IMR-90 (cell line): ENCODE measurements at regions not wholly inside any gene's neighbourhood (a gene's known extent, or its start where the extent isn't known, plus 50 kb on each side); places are given as distances from the start of the nearest gene placed in this dataset.

ENCODE experiments used
- ATAC-seq: fragments of 200-7000 bp; cut with Tn5 transposase; 2 replicates; pipeline ENCODE4 v1.9.1; 2020; ENCODE audit warnings: low read depth, mild to moderate bottlenecking, moderate library complexity
- BruUV-seq: library from RNA; stranded (reverse); fragments of 400-500 nt; replicated peaks from 2 replicates; lab custom pipeline; 2021; lab: Mats Ljungman, UMichigan
- CTCF ChIA-PET: fragments of 300-600 bp; formaldehyde crosslinking; extraction: SDS; loops from one replicate; lab custom pipeline; 2021; ENCODE audit warnings: antibody characterized with exemption; lab: Yijun Ruan, JAX
- POLR2A ChIA-PET: fragments of 300-600 bp; sonication (Branson Sonifier 250); formaldehyde crosslinking; loops from one replicate; lab custom pipeline; 2022; ENCODE audit warnings: antibody characterized with exemption; ENCODE audit not compliant: unreplicated experiment; lab: Charles Lee
- DNase-seq: peaks from one replicate; pipeline ENCODE4 v3.0.0; 2013
- H2AFZ ChIP-seq: replicated peaks from 2 replicates; pipeline ENCODE3; 2013; ENCODE audit warnings: low read length, mild to moderate bottlenecking; ENCODE audit not compliant: poor library complexity
- H2AK5ac ChIP-seq: 2 replicates; pipeline ENCODE4 v1.6.1; 2013; ENCODE audit warnings: low read depth, low read length, inconsistent platforms
- H2AK9ac ChIP-seq: replicated peaks from 2 replicates; pipeline ENCODE3; 2013; ENCODE audit warnings: mild to moderate bottlenecking, low read depth, low read length, moderate library complexity; ENCODE audit not compliant: poor library complexity
- H2BK120ac ChIP-seq: 2 replicates; pipeline ENCODE4 v1.6.1; 2013; ENCODE audit warnings: low read depth, low read length, inconsistent platforms
- H2BK15ac ChIP-seq: 3 replicates; pipeline ENCODE4 v1.6.1; 2013; ENCODE audit warnings: low read depth, low read length, inconsistent platforms
- H2BK20ac ChIP-seq: 2 replicates; pipeline ENCODE4 v1.6.1; 2013; ENCODE audit warnings: low read depth, mild to moderate bottlenecking, inconsistent platforms, low read length, moderate library complexity
- H2BK5ac ChIP-seq: 2 replicates; pipeline ENCODE4 v1.6.1; 2013; ENCODE audit warnings: mild to moderate bottlenecking, low read depth, low read length, inconsistent platforms; ENCODE audit not compliant: poor library complexity, severe bottlenecking
- H3K14ac ChIP-seq: replicated peaks from 2 replicates; pipeline ENCODE4 v1.6.1; 2013; ENCODE audit warnings: low read depth, low read length, inconsistent platforms
- H3K18ac ChIP-seq: 2 replicates; pipeline ENCODE4 v1.6.1; 2013; ENCODE audit warnings: low read depth, low read length, control low read depth
- H3K23ac ChIP-seq: 2 replicates; pipeline ENCODE4 v1.6.1; 2013; ENCODE audit warnings: low read depth, low read length, inconsistent platforms
- H3K27ac ChIP-seq: 2 replicates; pipeline ENCODE4 v1.5.1; 2013; ENCODE audit warnings: mild to moderate bottlenecking, control low read depth, low read length; ENCODE audit not compliant: insufficient read depth
- H3K27me3 ChIP-seq: 2 replicates; pipeline ENCODE4 v1.6.1; 2013; ENCODE audit warnings: low read length; ENCODE audit not compliant: control insufficient read depth, insufficient read depth
- H3K36me3 ChIP-seq: 2 replicates; pipeline ENCODE4 v1.6.1; 2013; ENCODE audit warnings: low read length, mixed read lengths; ENCODE audit not compliant: control insufficient read depth, insufficient read depth
- H3K4ac ChIP-seq: 2 replicates; pipeline ENCODE4 v1.6.1; 2013; ENCODE audit warnings: low read depth, low read length, inconsistent platforms
- H3K4me1 ChIP-seq: 2 replicates; pipeline ENCODE4 v1.6.1; 2013; ENCODE audit warnings: low read length, mixed read lengths; ENCODE audit not compliant: control insufficient read depth, insufficient read depth
- H3K4me2 ChIP-seq: 2 replicates; pipeline ENCODE4 v1.6.1; 2013; ENCODE audit warnings: low read depth, mild to moderate bottlenecking, control low read depth, low read length, moderate library complexity
- H3K4me3 ChIP-seq: 2 replicates; pipeline ENCODE4 v1.5.1; 2013; ENCODE audit warnings: low read depth, mild to moderate bottlenecking, control low read depth, low read length, moderate library complexity; ENCODE audit not compliant: insufficient read depth
- H3K56ac ChIP-seq: 2 replicates; pipeline ENCODE4 v1.6.1; 2013; ENCODE audit warnings: low read length, inconsistent platforms; ENCODE audit not compliant: insufficient read depth; ENCODE audit errors: extremely low read depth
- H3K79me1 ChIP-seq, 2 experiments: 2 replicates each; pipeline ENCODE4 v1.6.1; 2013; ENCODE audit warnings: low read length in 2 of 2, inconsistent platforms in 1 of 2, low read depth in 1 of 2
- H3K9ac ChIP-seq: 2 replicates; pipeline ENCODE4 v1.6.1; 2013; ENCODE audit warnings: low read depth, low read length, control low read depth
- H3K9me1 ChIP-seq: 2 replicates; pipeline ENCODE4 v1.6.1; 2013; ENCODE audit warnings: low read length, inconsistent platforms; ENCODE audit not compliant: insufficient read depth
- H3K9me3 ChIP-seq: 2 replicates; pipeline ENCODE4 v1.6.1; 2013; ENCODE audit warnings: low read length; ENCODE audit not compliant: control insufficient read depth, insufficient read depth
- H4K20me1 ChIP-seq: 2 replicates; pipeline ENCODE4 v1.6.1; 2013; ENCODE audit warnings: low read length, inconsistent platforms; ENCODE audit not compliant: insufficient read depth
- H4K5ac ChIP-seq: 2 replicates; pipeline ENCODE4 v1.6.1; 2013; ENCODE audit warnings: mild to moderate bottlenecking, low read depth, low read length, control low read depth
- H4K8ac ChIP-seq, 2 experiments: 2 replicates each; pipeline ENCODE4 v1.6.1; 2013; ENCODE audit warnings: low read depth in 2 of 2, low read length in 2 of 2, control low read depth in 1 of 2, inconsistent platforms in 1 of 2
- H4K91ac ChIP-seq: 2 replicates; pipeline ENCODE4 v1.6.1; 2013; ENCODE audit warnings: low read depth, low read length, inconsistent platforms; ENCODE audit not compliant: insufficient read depth
- BHLHE40 ChIP-seq: fragments of 150-350 bp; IDR thresholded peaks from 2 replicates; pipeline ENCODE4 v1.6.1; 2016; ENCODE audit warnings: mild to moderate bottlenecking, low read depth, low read length
- ELK1 ChIP-seq: fragments of 150-350 bp; IDR thresholded peaks from 2 replicates; pipeline ENCODE4 v1.6.1; 2016; ENCODE audit warnings: low read depth, mild to moderate bottlenecking, low read length, moderate library complexity, borderline replicate concordance
- MAZ ChIP-seq: IDR thresholded peaks from 2 replicates; pipeline ENCODE4 v1.6.1; 2012; ENCODE audit warnings: low read depth, mild to moderate bottlenecking, low read length, improper control_type of control experiment, moderate library complexity, borderline replicate concordance
- NFE2L2 ChIP-seq: fragments of 150-350 bp; IDR thresholded peaks from 2 replicates; pipeline ENCODE4 v1.6.1; 2016; ENCODE audit warnings: low read depth, mild to moderate bottlenecking, low read length
- RAD21 ChIP-seq: IDR thresholded peaks from 2 replicates; pipeline ENCODE4 v1.6.1; 2012; ENCODE audit warnings: low read length, improper control_type of control experiment
- RCOR1 ChIP-seq: IDR thresholded peaks from 2 replicates; pipeline ENCODE4 v1.6.1; 2012; ENCODE audit warnings: mild to moderate bottlenecking, low read length, improper control_type of control experiment; ENCODE audit not compliant: insufficient replicate concordance
- WGBS, 2 experiments: methylation state at CpG; one replicate each; pipeline versions ENCODE4 v1.1.5 to v1.1.7; 2013; ENCODE audit warnings: missing lambda C conversion rate in 2 of 2; ENCODE audit not compliant: insufficient read length in 1 of 2; ENCODE audit errors: extremely low coverage in 2 of 2; 5-methylcytosine and 5-hydroxymethylcytosine counted together
- dilution Hi-C: fragments of 300-500 bp; cut with HindIII; formaldehyde crosslinking; loops from one replicate; pipeline ENCODE4 v1.14.3; 2018; ENCODE audit warnings: low sequenced_read_pairs; ENCODE audit not compliant: unreplicated experiment
- in situ Hi-C: fragments of 300-500 bp; cut with MboI; formaldehyde crosslinking; loops from 3 replicates; pipeline ENCODE4 v1.14.3; 2019; ENCODE audit warnings: low sequenced_read_pairs, inconsistent platforms, mixed read lengths
- intact Hi-C: fragments of 100-400 bp; cut with micrococcal nuclease; formaldehyde crosslinking; loops from 2 replicates; pipeline ENCODE4 v1.10.0; 2022
- TF ChIP-seq, protein P1 (sequence below): fragments of 150-350 bp; IDR thresholded peaks from 2 replicates; pipeline ENCODE4 v1.6.1; 2017; ENCODE audit warnings: mild to moderate bottlenecking, antibody characterized with exemption, low read length, low read depth

DNA sequence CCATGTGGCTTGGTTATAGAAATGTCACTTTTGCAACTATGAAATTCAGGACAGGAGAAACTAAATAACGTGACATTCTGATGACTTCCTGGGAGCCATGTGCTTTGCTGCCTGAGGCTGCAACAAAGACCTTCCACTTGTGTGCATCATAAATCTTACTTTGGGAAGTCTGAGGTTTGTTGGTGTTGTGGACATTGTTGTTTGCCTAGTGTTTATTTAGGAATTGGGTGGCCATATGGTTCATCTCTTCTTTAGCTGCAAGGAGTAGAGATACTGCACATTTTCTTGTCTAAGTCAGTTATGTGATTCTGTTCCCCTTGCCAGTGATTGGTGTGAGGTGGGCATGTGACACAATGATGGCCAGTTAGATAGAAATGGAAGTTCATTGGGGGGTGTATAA, 167.3 kb upstream of the SSTR1 start:
- H2AK5ac ChIP-seq: no peak overlapping the region
- DNase-seq (no peak), ATAC-seq (no peak)
- in situ Hi-C loops (no loop called here), intact Hi-C loops (no loop called here), dilution Hi-C loops (no loop called here)
- no peak overlapping the region for H2BK120ac ChIP-seq
- no peak overlapping the region for H2AFZ ChIP-seq
- POLR2A ChIA-PET: no interaction called here
- H2BK20ac ChIP-seq: no peak overlapping the region
- no peak overlapping the region for H3K27ac ChIP-seq
- no peaks in the 10 kb centered on the region for H3K9me3 ChIP-seq
- no peak overlapping the region for H4K5ac ChIP-seq
- no peak overlapping the region for H3K18ac ChIP-seq
- no peak overlapping the region for H3K56ac ChIP-seq
- H3K4me1 ChIP-seq: no peaks in the 10 kb centered on the region
- no peak overlapping the region for H3K14ac ChIP-seq
- H3K4me2 ChIP-seq: no peak overlapping the region
- no peak overlapping the region for H3K4me3 ChIP-seq
- CTCF ChIA-PET: no interaction called here
- H3K79me1 ChIP-seq: no peaks in the 10 kb centered on the region
- no peak overlapping the region for H3K9ac ChIP-seq
- H2AK9ac ChIP-seq: no peak overlapping the region
- no peaks in the 10 kb centered on the region for H3K27me3 ChIP-seq
- BruUV-seq: no TSS peak
- H4K8ac ChIP-seq: no peak overlapping the region
- TF ChIP-seq NFE2L2 (no peak), BHLHE40 (no peak), MAZ (no peak), RCOR1 (no peak), RAD21 (no peak), ELK1 (no peak)
- TF ChIP-seq, protein P1, sequence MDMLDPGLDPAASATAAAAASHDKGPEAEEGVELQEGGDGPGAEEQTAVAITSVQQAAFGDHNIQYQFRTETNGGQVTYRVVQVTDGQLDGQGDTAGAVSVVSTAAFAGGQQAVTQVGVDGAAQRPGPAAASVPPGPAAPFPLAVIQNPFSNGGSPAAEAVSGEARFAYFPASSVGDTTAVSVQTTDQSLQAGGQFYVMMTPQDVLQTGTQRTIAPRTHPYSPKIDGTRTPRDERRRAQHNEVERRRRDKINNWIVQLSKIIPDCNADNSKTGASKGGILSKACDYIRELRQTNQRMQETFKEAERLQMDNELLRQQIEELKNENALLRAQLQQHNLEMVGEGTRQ: no peak
- no peaks in the 10 kb centered on the region for H4K20me1 ChIP-seq
- no peaks in the 10 kb centered on the region for H3K36me3 ChIP-seq
- H2BK5ac ChIP-seq: no peak overlapping the region
- no peaks in the 10 kb centered on the region for H3K9me1 ChIP-seq
- no peak overlapping the region for H4K91ac ChIP-seq
- WGBS, 2 experiments: no CpG with 5 or more reads among the region's 1 CpG
- no peak overlapping the region for H3K23ac ChIP-seq
- no peak overlapping the region for H2BK15ac ChIP-seq
- H3K4ac ChIP-seq: no peak overlapping the region
